GM19395 (cell line): ENCODE measurements at regions not wholly inside any gene's neighbourhood (a gene's known extent, or its start where the extent isn't known, plus 50 kb on each side); places are given as distances from the start of the nearest gene placed in this dataset.

Experiments
- ATAC-seq: cut with Tn5 transposase; IDR thresholded peaks from one replicate; pipeline ENCODE4 v1.9.1; 2021; ENCODE audit warnings: mild to moderate bottlenecking, moderate library complexity; ENCODE audit not compliant: unreplicated experiment

GRCh38 chr16:85370881-85371651 is 242.1 kb upstream of the GSE1 start:
- no peak for ATAC-seq

- ATAC-seq, result no peak
Measured at GRCh38 chr16:85371948-85372347, 241.2 kb upstream of the GSE1 start.

- no peak for ATAC-seq
Measured at GRCh38 chr16:85372627-85373372, 240.3 kb upstream of the GSE1 start.

GRCh38 chr16:85373741-85374570 is 239.2 kb upstream of the GSE1 start:
- no peak for ATAC-seq

- no peak for ATAC-seq
Measured at GRCh38 chr16:85374571-85374872, 238.6 kb upstream of the GSE1 start.

GRCh38 chr16:85375282-85375681 is 237.8 kb upstream of the GSE1 start:
- no peak for ATAC-seq

- ATAC-seq, result no peak
Measured at GRCh38 chr16:85376292-85377095, 236.6 kb upstream of the GSE1 start.

GRCh38 chr16:85377388-85378144 is 235.6 kb upstream of the GSE1 start:
- no peak for ATAC-seq

GRCh38 chr16:85378145-85379040 is 234.7 kb upstream of the GSE1 start:
- no peak for ATAC-seq

GRCh38 chr16:85379041-85380001 is 233.8 kb upstream of the GSE1 start:
- ATAC-seq, result no peak

- ATAC-seq, result no peak
Measured at GRCh38 chr16:85380002-85380395, 233.1 kb upstream of the GSE1 start.

GRCh38 chr16:85380905-85381737 is 232.0 kb upstream of the GSE1 start:
- no peak for ATAC-seq

- ATAC-seq, result no peak
Measured at GRCh38 chr16:85381738-85382592, 231.2 kb upstream of the GSE1 start.

- no peak for ATAC-seq
Measured at GRCh38 chr16:85382717-85383118, 230.4 kb upstream of the GSE1 start.

GRCh38 chr16:85383836-85384832 is 229.0 kb upstream of the GSE1 start:
- ATAC-seq, result no peak
